ENCODE measurements at regions not wholly inside any gene's neighbourhood (a gene's known extent, or its start where the extent isn't known, plus 50 kb on each side); places are given as distances from the start of the nearest gene placed in this dataset.

DNA sequence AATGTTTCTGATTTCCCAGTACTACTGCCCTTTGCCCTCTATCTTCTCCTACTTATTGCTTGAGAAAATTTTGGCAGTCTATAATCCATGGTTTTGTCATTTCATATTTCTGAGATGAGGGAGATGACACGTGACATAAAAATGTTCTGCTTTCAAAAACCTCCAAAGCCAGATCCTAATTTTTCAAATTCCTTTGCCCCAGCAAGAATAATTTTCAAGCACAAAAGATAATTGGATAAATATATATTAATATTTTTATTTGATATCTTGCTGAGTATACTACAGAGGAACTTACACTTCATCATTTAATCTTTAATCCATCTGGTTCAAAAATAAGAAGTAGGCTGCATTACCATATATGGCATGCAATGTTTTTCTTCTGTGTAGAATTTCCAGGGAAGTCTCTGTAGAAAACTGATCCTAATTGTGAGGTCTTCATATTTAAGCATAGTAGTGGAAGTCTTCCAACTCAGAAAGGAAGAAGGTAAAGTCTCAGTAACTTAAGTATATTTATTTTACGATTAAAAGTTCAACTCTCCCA, 1738.8 kb downstream of the EFNA5 start:
- no peak overlapping the region for H3K27ac ChIP-seq
- TF ChIP-seq, protein P1, sequence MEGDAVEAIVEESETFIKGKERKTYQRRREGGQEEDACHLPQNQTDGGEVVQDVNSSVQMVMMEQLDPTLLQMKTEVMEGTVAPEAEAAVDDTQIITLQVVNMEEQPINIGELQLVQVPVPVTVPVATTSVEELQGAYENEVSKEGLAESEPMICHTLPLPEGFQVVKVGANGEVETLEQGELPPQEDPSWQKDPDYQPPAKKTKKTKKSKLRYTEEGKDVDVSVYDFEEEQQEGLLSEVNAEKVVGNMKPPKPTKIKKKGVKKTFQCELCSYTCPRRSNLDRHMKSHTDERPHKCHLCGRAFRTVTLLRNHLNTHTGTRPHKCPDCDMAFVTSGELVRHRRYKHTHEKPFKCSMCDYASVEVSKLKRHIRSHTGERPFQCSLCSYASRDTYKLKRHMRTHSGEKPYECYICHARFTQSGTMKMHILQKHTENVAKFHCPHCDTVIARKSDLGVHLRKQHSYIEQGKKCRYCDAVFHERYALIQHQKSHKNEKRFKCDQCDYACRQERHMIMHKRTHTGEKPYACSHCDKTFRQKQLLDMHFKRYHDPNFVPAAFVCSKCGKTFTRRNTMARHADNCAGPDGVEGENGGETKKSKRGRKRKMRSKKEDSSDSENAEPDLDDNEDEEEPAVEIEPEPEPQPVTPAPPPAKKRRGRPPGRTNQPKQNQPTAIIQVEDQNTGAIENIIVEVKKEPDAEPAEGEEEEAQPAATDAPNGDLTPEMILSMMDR (conservative IDR thresholded peaks at IDR 0.05): no peak
- TF ChIP-seq ZFX (IDR thresholded peaks at IDR 0.05): no peak

DNA sequence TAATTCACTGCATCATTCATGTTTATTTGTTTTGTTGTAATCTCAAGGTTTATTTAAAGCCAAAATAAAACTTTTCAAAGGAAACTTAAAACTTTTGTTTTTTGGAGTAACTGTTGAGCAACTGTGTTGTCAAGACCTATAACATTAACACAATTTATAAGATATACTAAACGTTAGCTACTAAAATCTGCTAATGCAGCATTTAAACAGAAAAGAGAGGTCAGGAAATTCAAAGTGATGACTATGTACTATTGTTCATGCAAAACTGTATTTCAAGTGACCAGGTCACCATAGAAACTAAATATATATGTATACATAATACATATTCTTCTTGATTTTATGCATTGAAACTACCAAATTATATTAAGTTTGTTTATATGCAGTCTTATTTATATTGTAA, 1740.9 kb downstream of the EFNA5 start:
- TF ChIP-seq, protein P1 (conservative IDR thresholded peaks at IDR 0.05): no peak
- TF ChIP-seq ZFX (IDR thresholded peaks at IDR 0.05): no peak

DNA sequence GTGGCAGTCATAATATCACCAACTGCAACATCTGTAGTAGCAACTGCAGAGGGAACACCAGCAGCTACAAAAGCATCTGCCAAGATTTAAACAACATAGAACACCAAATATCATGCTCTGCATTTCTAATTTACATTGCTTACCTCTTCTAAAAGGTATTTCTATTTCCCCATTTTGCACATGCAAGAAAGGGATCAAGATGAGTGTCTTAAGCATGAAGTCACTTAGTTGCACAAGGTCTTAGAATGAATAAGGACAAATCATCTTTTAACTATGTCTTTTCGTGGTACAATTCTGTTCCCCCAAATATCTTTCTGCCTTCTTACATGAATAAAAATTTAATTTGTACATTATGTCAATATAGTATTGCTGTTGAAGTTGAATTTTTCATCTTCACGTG, 1746.4 kb downstream of the EFNA5 start:
- TF ChIP-seq, protein P1 (conservative IDR thresholded peaks at IDR 0.05): no peak
- TF ChIP-seq ZFX (IDR thresholded peaks at IDR 0.05): no peak
- no peak overlapping the region for H3K27ac ChIP-seq

More for the DNA sequence above, 1740.9 kb downstream of the EFNA5 start:
- H3K27ac ChIP-seq: no peak overlapping the region

DNA sequence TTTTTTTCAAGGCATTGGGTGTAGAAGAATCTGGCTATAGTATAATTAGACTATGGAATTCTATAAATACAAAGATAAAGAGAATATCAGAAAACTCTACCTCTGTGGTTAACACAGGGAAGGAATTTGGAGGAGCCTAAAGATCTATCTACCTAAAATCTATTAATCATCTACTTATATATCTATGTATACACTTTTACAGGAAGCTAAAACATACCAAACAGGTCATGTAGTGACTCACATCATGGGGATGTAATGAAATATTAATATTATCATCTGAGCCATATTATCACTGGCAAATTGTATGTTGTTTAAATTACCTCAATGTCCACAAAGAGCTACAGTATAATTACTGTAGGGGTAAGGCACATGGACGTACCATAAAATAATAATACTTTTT, 1748.2 kb downstream of the EFNA5 start:
- TF ChIP-seq, protein P1 (conservative IDR thresholded peaks at IDR 0.05): no peak
- no peak for TF ChIP-seq ZFX (IDR thresholded peaks at IDR 0.05)
- no peak overlapping the region for H3K27ac ChIP-seq

DNA sequence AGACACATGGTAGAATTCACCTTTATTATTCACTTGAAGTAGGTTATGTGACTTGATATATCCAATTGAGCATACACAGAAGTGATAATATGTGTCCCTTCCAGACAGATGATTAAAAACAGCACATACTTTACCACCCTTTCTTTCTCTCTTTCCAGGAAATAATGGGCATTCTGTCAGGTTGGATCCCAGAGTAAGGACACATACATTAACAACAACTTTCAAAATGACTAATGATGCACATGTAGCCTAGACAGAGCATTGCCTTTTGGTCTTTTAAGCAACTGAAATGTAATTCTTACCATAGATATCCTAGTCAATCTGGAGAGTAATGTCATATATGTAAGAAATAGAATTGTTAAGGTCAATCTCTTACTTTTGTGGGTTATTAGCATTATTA, 1748.7 kb downstream of the EFNA5 start:
- no peak for TF ChIP-seq ZFX (IDR thresholded peaks at IDR 0.05)
- TF ChIP-seq, protein P1 (conservative IDR thresholded peaks at IDR 0.05): no peak
- H3K27ac ChIP-seq: no peak overlapping the region

DNA sequence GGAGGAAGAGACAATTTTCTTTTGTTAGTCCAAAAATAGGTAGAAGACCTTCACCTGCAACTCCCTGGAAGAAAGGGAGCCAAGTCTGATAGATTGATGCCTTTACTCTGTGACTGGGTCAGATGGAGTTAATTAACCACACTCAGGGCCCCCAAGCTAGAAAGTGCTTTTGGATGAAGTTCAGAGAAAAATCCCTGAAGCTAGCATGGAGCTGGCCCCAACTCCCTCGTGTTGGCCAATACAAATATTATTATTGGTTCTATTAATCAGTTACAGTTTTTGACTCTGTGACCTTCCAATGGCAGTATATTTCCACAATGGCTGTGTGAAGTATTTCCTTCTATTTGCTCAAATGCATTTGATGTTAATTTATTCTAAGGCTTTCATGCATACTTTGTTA, 1753.5 kb downstream of the EFNA5 start:
- TF ChIP-seq, protein P1 (conservative IDR thresholded peaks at IDR 0.05): no peak
- TF ChIP-seq ZFX (IDR thresholded peaks at IDR 0.05): no peak
- H3K27ac ChIP-seq: no peak overlapping the region

DNA sequence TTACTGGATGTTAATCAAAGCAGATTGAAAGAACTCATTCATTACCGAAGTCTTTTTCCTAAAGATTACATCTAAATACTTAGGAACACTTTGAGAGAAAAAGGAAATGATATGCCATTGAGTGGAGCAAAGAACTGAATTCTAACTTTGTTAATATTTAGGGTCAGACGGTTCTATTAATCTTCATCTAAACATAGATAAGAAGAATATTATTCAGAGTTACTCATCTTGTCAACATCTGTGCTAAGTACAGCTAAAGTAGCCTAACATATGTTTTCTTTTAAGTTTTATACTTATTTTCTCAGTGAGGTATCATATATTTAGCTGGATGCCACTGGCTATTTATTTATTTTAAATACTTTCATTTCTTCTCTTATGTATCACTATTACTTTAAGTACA, 1763.7 kb downstream of the EFNA5 start:
- no peak for TF ChIP-seq ZFX (IDR thresholded peaks at IDR 0.05)
- TF ChIP-seq, protein P1 (conservative IDR thresholded peaks at IDR 0.05): no peak

More for the DNA sequence above, 1763.7 kb downstream of the EFNA5 start:
- no peak overlapping the region for H3K27ac ChIP-seq
